ENCODE measurements at regions not wholly inside any gene's neighbourhood (a gene's known extent, or its start where the extent isn't known, plus 50 kb on each side); places are given as distances from the start of the nearest gene placed in this dataset.
A peak's percentile ranks its signal among the peaks of the same experiment; 100 is the strongest.

DNA sequence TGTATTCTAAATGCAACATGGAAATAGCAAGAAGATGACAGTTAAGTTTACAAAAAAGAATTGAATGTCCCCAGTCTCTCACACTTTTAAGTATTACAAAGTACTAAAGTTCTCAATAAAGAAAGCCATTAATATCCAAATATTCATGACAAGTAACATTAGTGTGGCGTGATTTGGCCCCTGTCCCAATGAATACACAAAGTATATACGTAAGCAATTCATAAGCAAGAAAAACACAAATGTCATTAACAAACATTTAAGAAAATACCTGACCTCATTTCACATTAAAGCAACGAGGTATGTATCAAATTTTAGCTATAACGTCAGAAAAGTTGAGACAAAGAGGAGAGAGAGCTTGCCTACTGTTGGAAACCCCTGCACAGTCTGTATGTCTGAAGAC lies 241.9 kb upstream of the IRS2 start:
- ATAC-seq: no peak
- no peak for TF ChIP-seq ARNTL (CRISPR knock-in tag; IDR thresholded peaks at IDR 0.05; ENCODE audit: borderline replicate concordance, low read depth)

DNA sequence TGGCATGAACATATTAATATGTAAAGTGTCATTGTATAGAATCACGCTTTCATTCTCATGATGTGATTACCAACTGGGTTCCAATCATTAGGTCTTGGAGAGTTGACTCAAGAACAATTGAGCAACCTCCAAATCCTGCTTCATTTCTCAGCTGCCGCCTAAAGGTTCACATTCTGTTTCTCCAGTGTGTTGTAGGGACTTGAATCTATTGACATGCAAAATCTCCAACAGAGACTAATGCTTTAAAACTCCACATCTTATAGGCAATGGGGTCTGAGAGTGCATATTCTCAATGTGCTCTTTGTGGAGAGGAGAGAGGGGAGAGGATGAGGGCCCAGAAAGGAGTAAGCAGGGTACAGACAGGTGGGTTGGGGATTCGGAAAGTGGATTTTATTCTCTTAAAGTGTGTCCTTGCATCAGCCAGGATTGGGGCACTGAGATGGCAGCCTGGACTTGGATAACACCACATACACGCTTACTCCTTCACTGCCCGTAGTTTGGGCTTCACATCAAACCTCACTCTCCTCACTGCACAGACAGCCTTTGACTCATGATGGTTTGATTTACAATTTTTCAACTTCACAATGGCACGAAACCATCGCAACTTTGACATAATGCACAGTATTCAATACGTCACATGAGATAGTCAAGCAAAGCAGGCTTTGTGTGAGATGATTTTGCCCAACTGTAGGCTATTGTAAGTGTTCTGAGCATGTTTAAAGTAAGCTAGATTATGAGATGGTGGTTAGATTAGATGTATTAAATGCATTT lies 241.3 kb upstream of the IRS2 start:
- no peak for TF ChIP-seq RARB (CRISPR knock-in tag; IDR thresholded peaks at IDR 0.05)
- TF ChIP-seq, protein P1, sequence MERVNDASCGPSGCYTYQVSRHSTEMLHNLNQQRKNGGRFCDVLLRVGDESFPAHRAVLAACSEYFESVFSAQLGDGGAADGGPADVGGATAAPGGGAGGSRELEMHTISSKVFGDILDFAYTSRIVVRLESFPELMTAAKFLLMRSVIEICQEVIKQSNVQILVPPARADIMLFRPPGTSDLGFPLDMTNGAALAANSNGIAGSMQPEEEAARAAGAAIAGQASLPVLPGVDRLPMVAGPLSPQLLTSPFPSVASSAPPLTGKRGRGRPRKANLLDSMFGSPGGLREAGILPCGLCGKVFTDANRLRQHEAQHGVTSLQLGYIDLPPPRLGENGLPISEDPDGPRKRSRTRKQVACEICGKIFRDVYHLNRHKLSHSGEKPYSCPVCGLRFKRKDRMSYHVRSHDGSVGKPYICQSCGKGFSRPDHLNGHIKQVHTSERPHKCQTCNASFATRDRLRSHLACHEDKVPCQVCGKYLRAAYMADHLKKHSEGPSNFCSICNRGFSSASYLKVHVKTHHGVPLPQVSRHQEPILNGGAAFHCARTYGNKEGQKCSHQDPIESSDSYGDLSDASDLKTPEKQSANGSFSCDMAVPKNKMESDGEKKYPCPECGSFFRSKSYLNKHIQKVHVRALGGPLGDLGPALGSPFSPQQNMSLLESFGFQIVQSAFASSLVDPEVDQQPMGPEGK (CRISPR knock-in tag; IDR thresholded peaks at IDR 0.05; ENCODE audit: borderline replicate concordance): no peak
- no peak for TF ChIP-seq ZFP3 (CRISPR knock-in tag; IDR thresholded peaks at IDR 0.05)
- no peak for TF ChIP-seq TCF4 (CRISPR knock-in tag; IDR thresholded peaks at IDR 0.05; ENCODE audit: borderline replicate concordance)
- no peak for TF ChIP-seq GLIS3 (CRISPR knock-in tag; IDR thresholded peaks at IDR 0.05)
- TF ChIP-seq, protein P2, sequence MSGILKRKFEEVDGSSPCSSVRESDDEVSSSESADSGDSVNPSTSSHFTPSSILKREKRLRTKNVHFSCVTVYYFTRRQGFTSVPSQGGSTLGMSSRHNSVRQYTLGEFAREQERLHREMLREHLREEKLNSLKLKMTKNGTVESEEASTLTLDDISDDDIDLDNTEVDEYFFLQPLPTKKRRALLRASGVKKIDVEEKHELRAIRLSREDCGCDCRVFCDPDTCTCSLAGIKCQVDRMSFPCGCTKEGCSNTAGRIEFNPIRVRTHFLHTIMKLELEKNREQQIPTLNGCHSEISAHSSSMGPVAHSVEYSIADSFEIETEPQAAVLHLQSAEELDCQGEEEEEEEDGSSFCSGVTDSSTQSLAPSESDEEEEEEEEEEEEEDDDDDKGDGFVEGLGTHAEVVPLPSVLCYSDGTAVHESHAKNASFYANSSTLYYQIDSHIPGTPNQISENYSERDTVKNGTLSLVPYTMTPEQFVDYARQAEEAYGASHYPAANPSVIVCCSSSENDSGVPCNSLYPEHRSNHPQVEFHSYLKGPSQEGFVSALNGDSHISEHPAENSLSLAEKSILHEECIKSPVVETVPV (CRISPR knock-in tag; IDR thresholded peaks at IDR 0.05): no peak
- TF ChIP-seq ZNF70 (CRISPR knock-in tag; IDR thresholded peaks at IDR 0.05): no peak
- TF ChIP-seq OSR1 (CRISPR knock-in tag; IDR thresholded peaks at IDR 0.05): no peak
- TF ChIP-seq CSDC2 (CRISPR knock-in tag; IDR thresholded peaks at IDR 0.05): no peak
- TF ChIP-seq, protein P3, sequence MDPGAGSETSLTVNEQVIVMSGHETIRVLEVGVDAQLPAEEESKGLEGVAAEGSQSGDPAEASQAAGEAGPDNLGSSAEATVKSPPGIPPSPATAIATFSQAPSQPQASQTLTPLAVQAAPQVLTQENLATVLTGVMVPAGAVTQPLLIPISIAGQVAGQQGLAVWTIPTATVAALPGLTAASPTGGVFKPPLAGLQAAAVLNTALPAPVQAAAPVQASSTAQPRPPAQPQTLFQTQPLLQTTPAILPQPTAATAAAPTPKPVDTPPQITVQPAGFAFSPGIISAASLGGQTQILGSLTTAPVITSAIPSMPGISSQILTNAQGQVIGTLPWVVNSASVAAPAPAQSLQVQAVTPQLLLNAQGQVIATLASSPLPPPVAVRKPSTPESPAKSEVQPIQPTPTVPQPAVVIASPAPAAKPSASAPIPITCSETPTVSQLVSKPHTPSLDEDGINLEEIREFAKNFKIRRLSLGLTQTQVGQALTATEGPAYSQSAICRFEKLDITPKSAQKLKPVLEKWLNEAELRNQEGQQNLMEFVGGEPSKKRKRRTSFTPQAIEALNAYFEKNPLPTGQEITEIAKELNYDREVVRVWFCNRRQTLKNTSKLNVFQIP (CRISPR knock-in tag; IDR thresholded peaks at IDR 0.05; ENCODE audit: borderline replicate concordance, low read depth): no peak
- ATAC-seq: no peak

DNA sequence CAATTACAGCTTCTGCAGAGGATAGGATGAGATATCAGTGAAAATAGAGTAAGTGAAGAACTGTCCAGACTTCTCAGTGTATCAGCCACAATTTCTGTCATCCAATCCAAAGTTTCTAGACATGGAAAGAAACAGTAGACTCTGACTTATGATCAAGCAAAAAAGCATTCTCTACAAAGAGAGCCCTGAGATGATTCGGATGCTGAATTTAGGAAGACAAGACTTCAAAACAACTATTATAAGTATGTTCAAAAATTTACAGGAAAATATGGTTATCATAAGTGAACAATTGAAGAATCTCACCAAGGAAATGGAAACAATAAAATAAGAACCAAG lies 238.2 kb upstream of the IRS2 start:
- no peak for TF ChIP-seq TOX (CRISPR knock-in tag; IDR thresholded peaks at IDR 0.05; ENCODE audit: borderline replicate concordance)
- no peak for TF ChIP-seq ZC3H10 (CRISPR knock-in tag; IDR thresholded peaks at IDR 0.05)
- no peak for ATAC-seq

DNA sequence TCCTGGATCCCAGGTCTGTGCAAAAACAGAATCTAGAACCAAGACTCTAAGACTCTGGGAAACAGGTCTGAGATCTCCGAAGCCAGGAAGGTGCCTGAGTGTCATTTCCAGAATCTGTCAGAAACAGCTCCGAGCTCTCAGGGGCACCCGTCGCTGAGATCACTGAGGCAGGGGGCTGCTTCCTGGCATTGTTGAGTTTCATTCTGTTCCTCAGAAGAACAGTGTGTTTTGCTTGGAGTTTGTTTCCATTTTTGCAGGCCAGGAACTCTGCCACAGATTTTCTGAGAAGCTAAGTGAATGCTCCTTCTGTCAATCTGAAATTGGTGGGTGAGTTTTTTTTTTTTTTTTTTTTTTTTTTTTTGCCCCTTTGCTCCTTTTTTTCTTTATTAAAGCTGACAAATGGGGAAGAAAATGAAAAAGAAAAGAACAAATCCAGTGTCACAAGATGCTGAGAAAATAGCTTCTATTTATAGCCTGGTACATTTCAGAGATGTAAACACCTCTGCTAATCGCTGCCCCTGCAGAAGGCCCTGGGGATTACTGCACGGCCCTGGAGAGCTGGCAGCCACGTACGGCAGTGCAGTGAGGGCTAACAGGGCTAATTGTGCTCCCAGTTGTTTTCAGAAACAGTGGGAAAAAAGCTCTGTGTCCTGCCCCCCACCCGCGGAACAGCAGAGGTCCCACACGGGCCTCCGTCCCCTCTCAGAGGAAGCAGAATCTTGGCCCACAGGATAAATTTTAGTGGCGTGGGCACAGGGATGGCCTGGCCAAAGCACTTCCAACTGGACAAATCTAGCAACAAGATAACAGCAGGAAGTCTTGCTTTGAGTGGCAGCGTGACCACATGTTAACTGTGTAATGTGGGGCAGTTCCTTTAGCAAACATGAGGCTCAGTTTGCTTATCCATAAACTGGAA lies 237.6 kb upstream of the IRS2 start:
- ATAC-seq: peak; percentile 22; the same call in 1 of the 3 replicates
- TF ChIP-seq OSR1 (CRISPR knock-in tag; IDR thresholded peaks at IDR 0.05): no peak
- no peak for TF ChIP-seq RARB (CRISPR knock-in tag; IDR thresholded peaks at IDR 0.05)
- no peak for TF ChIP-seq ZNF8 (CRISPR knock-in tag; IDR thresholded peaks at IDR 0.05)
- TF ChIP-seq SNAI2 (CRISPR knock-in tag; IDR thresholded peaks at IDR 0.05): no peak
- no peak for TF ChIP-seq ISL1 (CRISPR knock-in tag; IDR thresholded peaks at IDR 0.05)
- no peak for TF ChIP-seq ZC3H10 (CRISPR knock-in tag; IDR thresholded peaks at IDR 0.05)
- no peak for TF ChIP-seq BACH2 (CRISPR knock-in tag; IDR thresholded peaks at IDR 0.05; ENCODE audit: borderline replicate concordance)
- no peak for TF ChIP-seq ZFP30 (CRISPR knock-in tag; IDR thresholded peaks at IDR 0.05)
- TF ChIP-seq, protein P1 (CRISPR knock-in tag; IDR thresholded peaks at IDR 0.05; ENCODE audit: borderline replicate concordance): no peak
- TF ChIP-seq, protein P2 (CRISPR knock-in tag; IDR thresholded peaks at IDR 0.05): no peak
- TF ChIP-seq ARNTL (CRISPR knock-in tag; IDR thresholded peaks at IDR 0.05; ENCODE audit: borderline replicate concordance, low read depth): no peak
- no peak for TF ChIP-seq ZNF565 (CRISPR knock-in tag; conservative IDR thresholded peaks at IDR 0.05; ENCODE audit: low read depth)
